HEK293T (cell line): ENCODE measurements at regions not wholly inside any gene's neighbourhood (a gene's known extent, or its start where the extent isn't known, plus 50 kb on each side); places are given as distances from the start of the nearest gene placed in this dataset.

Source experiments
- ARNT ChIP-seq: fragments of 450-650 bp; IDR thresholded peaks from 2 replicates; pipeline ENCODE4 v1.6.1; 2017; ENCODE audit warnings: mild to moderate bottlenecking
- CTBP1 ChIP-seq: fragments of 450-650 bp; IDR thresholded peaks from 2 replicates; pipeline ENCODE4 v1.6.1; 2016; ENCODE audit warnings: borderline replicate concordance
- FOXA1 ChIP-seq: fragments of 450-650 bp; IDR thresholded peaks from 2 replicates; pipeline ENCODE4 v1.6.1; 2016; ENCODE audit warnings: mild to moderate bottlenecking
- FOXM1 ChIP-seq: fragments of 450-650 bp; IDR thresholded peaks from 2 replicates; pipeline ENCODE4 v1.6.1; 2017; ENCODE audit warnings: mild to moderate bottlenecking, borderline replicate concordance
- LEF1 ChIP-seq: fragments of 450-650 bp; IDR thresholded peaks from 2 replicates; pipeline ENCODE4 v1.6.1; 2017; ENCODE audit warnings: mild to moderate bottlenecking, borderline replicate concordance
- PKNOX1 ChIP-seq: fragments of 450-650 bp; IDR thresholded peaks from 2 replicates; pipeline ENCODE4 v1.6.1; 2016
- SUZ12 ChIP-seq: fragments of 450-650 bp; IDR thresholded peaks from 2 replicates; pipeline ENCODE4 v1.6.1; 2016; ENCODE audit warnings: mild to moderate bottlenecking

- no peak for TF ChIP-seq FOXM1
- no peak for TF ChIP-seq CTBP1
- TF ChIP-seq FOXA1, result no peak
- no peak for TF ChIP-seq PKNOX1
- TF ChIP-seq ARNT, result no peak
- no peak for TF ChIP-seq SUZ12
- no peak for TF ChIP-seq LEF1
These were observed 221.2 kb upstream of the BLID start for GRCh38 chr11:122337241-122337640.
